GM12872 (cell line): ENCODE measurements at regions not wholly inside any gene's neighbourhood (a gene's known extent, or its start where the extent isn't known, plus 50 kb on each side); places are given as distances from the start of the nearest gene placed in this dataset.

ENCODE experiments used
- CTCF ChIP-seq: IDR thresholded peaks from 3 replicates; pipeline ENCODE4 v1.5.1; 2011; ENCODE audit warnings: low read depth, mild to moderate bottlenecking, low read length, moderate library complexity; ENCODE audit not compliant: insufficient read depth

DNA sequence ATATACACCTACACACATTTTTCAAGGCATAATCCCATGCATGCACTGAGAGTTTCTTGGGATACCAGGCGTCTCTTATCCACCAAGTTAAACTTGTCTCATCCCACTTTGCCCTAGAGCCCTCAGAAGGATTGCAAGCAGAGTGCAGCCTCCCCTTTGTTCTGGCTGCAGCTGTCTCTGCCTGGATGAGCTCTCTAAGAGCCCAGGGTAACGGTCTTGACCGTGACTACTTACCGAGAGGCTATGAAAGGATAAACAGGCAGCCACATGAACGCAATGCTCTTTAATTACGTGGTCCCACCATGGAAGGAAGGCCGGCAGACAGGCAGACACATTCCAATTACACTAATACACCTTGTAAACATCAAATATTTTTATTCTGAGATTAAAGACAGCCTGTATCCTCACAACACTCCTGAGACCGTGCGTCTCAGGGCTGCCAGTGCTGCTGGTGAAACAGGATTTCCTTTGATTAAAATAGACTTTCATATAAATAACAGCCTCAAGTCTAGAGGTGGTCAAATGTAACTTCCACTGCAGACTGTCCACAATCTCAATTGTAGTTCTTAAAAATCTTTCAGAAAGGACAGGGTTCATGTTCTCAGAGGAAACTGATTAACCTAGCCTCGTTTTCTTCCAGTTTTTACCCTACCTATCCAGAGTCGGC is 210.0 kb upstream of the PRDM1 start:
- no peak for TF ChIP-seq CTCF

DNA sequence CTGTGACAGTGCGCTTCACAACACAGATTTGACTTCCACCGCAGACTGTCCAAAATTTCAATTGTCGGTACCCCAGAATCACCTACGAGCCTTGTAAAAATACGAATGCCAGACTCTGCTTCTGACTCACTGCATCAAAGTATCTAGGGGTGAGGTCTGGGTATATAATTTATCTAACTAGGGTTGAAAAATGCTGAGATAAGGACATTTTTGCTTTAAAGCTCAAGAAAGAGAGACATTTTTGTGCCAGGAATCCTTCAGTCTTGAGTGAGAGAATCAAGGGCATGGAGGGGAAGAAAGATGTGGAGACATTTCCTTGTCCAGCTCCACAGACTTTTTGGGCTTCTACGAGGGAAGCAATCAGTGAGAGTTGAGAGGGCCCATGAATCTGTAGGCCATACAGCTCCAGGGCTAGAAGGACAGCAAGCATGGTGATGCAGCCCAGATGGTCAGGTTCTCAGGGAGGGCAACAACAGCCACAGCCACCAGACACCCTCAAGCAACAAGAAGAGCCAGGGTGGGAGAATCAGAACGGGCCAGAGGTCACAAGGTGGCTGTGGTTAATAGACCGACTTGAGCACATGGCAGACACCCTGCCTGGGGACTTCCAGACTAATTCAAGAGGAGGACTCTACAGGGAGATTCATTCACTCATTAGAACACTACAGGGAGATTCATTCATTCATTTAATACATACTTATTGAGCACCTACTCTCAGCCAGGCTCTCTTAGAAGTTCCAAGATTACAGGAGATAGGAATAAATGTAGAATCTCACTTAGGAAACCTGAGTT is 211.1 kb upstream of the PRDM1 start:
- no peak for TF ChIP-seq CTCF

- TF ChIP-seq CTCF: no peak
Observed at GRCh38 chr6:105873799-105874198, 212.3 kb upstream of the PRDM1 start.

DNA sequence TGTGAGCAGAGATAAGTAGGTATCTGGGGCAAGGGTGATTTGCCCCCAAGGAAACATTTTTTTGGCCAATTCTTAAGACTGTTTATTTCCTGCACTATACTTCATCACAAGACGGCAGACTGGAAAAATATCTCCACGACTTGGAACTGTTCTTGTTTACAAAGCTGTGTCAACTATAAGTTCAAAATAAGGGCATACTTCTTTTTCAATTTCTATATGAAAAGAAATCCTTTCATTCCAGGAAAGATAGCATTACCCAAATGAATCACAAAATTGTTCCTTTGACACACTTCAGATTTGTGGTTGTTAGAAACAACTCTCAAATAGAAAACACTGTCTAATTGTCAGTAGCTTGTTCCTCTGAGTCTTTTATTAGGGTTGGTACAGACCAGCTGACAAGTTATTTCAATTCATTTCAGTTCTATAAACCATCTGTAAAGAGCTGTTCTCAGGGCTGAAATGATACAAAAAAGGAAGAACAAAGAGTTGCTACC is 212.9 kb upstream of the PRDM1 start:
- TF ChIP-seq CTCF: no peak

GRCh38 chr6:105872249-105872648 is 213.9 kb upstream of the PRDM1 start:
- TF ChIP-seq CTCF: no peak

DNA sequence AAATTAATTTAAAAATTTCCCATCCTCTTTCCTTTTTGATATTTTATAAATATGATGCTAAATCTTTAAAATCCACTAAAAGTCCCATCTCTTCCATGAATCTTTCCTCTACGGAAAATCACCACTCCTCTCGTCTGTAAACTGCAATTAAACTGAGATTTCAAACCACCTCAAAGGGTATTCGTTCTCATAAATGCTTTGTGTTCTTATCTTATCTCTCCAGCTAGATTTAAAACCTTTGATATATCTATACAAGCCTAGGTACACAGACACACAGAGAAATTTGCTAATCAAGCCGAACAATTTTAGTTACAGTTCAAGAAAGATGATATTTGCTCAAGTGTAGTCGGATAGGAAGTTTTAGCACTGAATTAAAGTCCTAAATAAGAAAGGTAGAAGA is 214.6 kb upstream of the PRDM1 start:
- no peak for TF ChIP-seq CTCF

- TF ChIP-seq CTCF: no peak
Observed at GRCh38 chr6:105869835-105870440, 216.2 kb upstream of the PRDM1 start.
